Parathyroid adenoma (tissue), 2 donors: ENCODE measurements at regions not wholly inside any gene's neighbourhood (a gene's known extent, or its start where the extent isn't known, plus 50 kb on each side); places are given as distances from the start of the nearest gene placed in this dataset.

ENCODE experiments used
- H2AFZ ChIP-seq: fragments of 300-600 bp; sonication (generic); one replicate; pipeline ENCODE4 v1.7.0; 2017; ENCODE audit warnings: antibody characterized with exemption, mild to moderate bottlenecking
- H3K27ac ChIP-seq: fragments of 300-600 bp; sonication (generic); one replicate; pipeline ENCODE4 v1.7.0; 2017
- H3K27me3 ChIP-seq: fragments of 300-600 bp; sonication (generic); one replicate; pipeline ENCODE4 v1.7.0; 2017; ENCODE audit warnings: low read length; ENCODE audit not compliant: control insufficient read depth, insufficient read depth
- H3K36me3 ChIP-seq: fragments of 300-600 bp; sonication (generic); one replicate; pipeline ENCODE4 v1.7.0; 2017; ENCODE audit warnings: low read length; ENCODE audit not compliant: control insufficient read depth, insufficient read depth
- H3K4me1 ChIP-seq: fragments of 300-600 bp; sonication (generic); one replicate; pipeline ENCODE4 v1.7.0; 2017; ENCODE audit warnings: control low read depth
- H3K4me2 ChIP-seq: fragments of 300-600 bp; sonication (generic); one replicate; pipeline ENCODE4 v1.7.0; 2017; ENCODE audit warnings: low read length
- H3K4me3 ChIP-seq: fragments of 300-600 bp; sonication (generic); one replicate; pipeline ENCODE4 v1.7.0; 2017; ENCODE audit warnings: low read depth, low read length
- H3K79me2 ChIP-seq: fragments of 300-600 bp; sonication (generic); one replicate; pipeline ENCODE4 v1.7.0; 2017; ENCODE audit warnings: control low read depth
- H3K9ac ChIP-seq: fragments of 300-600 bp; sonication (generic); one replicate; pipeline ENCODE4 v1.7.0; 2017; ENCODE audit warnings: mild to moderate bottlenecking
- H3K9me3 ChIP-seq: fragments of 300-600 bp; sonication (generic); one replicate; pipeline ENCODE4 v1.7.0; 2017; ENCODE audit warnings: low read length; ENCODE audit not compliant: control insufficient read depth
- CTCF ChIP-seq: fragments of 300-600 bp; sonication (generic); IDR thresholded peaks from one replicate; pipeline ENCODE4 v1.7.0; 2017; ENCODE audit warnings: antibody characterized with exemption, mild to moderate bottlenecking
- donor health status: primary hyperparathyroidism.

GRCh38 chr12:126342866-126343265, 1277.6 kb downstream of the AACS start:
- no peak overlapping the region for H3K4me3 ChIP-seq
- H3K9me3 ChIP-seq: no peaks in the 10 kb centered on the region
- H3K36me3 ChIP-seq: no peaks in the 10 kb centered on the region
- H3K27me3 ChIP-seq: no peaks in the 10 kb centered on the region
- H3K4me2 ChIP-seq: no peak overlapping the region
- no peak for TF ChIP-seq CTCF
- H3K27ac ChIP-seq: no peak overlapping the region
- H3K4me1 ChIP-seq: no peaks in the 10 kb centered on the region
- H2AFZ ChIP-seq: no peak overlapping the region
- no peaks in the 10 kb centered on the region for H3K79me2 ChIP-seq
- no peak overlapping the region for H3K9ac ChIP-seq

GRCh38 chr12:126343321-126343720, 1278.1 kb downstream of the AACS start:
- no peak overlapping the region for H3K4me2 ChIP-seq
- H3K27me3 ChIP-seq: no peaks in the 10 kb centered on the region
- no peak overlapping the region for H3K4me3 ChIP-seq
- H2AFZ ChIP-seq: no peak overlapping the region
- no peaks in the 10 kb centered on the region for H3K36me3 ChIP-seq
- no peaks in the 10 kb centered on the region for H3K4me1 ChIP-seq
- H3K9me3 ChIP-seq: no peaks in the 10 kb centered on the region
- H3K9ac ChIP-seq: no peak overlapping the region
- no peaks in the 10 kb centered on the region for H3K79me2 ChIP-seq
- no peak overlapping the region for H3K27ac ChIP-seq
- no peak for TF ChIP-seq CTCF

- Histone ChIP-seq H3K27me3 (no peaks in the 10 kb centered on the region), H3K4me2 (no peak overlapping the region), H3K27ac (no peak overlapping the region), H3K9me3 (no peaks in the 10 kb centered on the region), H3K79me2 (no peaks in the 10 kb centered on the region), H3K36me3 (no peaks in the 10 kb centered on the region), H3K4me1 (no peaks in the 10 kb centered on the region), H3K4me3 (no peak overlapping the region), H2AFZ (no peak overlapping the region), H3K9ac (no peak overlapping the region)
- no peak for TF ChIP-seq CTCF
These were observed 1280.9 kb downstream of the AACS start for GRCh38 chr12:126346087-126346486.

- Histone ChIP-seq H3K4me2 (no peak overlapping the region), H2AFZ (no peak overlapping the region), H3K27me3 (no peaks in the 10 kb centered on the region), H3K79me2 (no peaks in the 10 kb centered on the region), H3K4me3 (no peak overlapping the region), H3K9ac (no peak overlapping the region), H3K27ac (no peak overlapping the region), H3K9me3 (no peaks in the 10 kb centered on the region), H3K36me3 (no peaks in the 10 kb centered on the region), H3K4me1 (no peaks in the 10 kb centered on the region)
- TF ChIP-seq CTCF: no peak
These were observed 1282.2 kb downstream of the AACS start for GRCh38 chr12:126347421-126347820.

GRCh38 chr12:126349383-126349782, 1284.1 kb downstream of the AACS start:
- Histone ChIP-seq H3K79me2 (no peaks in the 10 kb centered on the region), H2AFZ (no peak overlapping the region), H3K9ac (no peak overlapping the region), H3K27ac (no peak overlapping the region), H3K4me1 (no peaks in the 10 kb centered on the region), H3K9me3 (no peaks in the 10 kb centered on the region), H3K27me3 (no peaks in the 10 kb centered on the region), H3K4me3 (no peak overlapping the region), H3K4me2 (no peak overlapping the region), H3K36me3 (no peaks in the 10 kb centered on the region)
- TF ChIP-seq CTCF: no peak
